ENCODE measurements at regions not wholly inside any gene's neighbourhood (a gene's known extent, or its start where the extent isn't known, plus 50 kb on each side); places are given as distances from the start of the nearest gene placed in this dataset.

GRCh38 chr20:61138566-61138965, 113.5 kb upstream of the CDH4 start:
- TF ChIP-seq REST (IDR thresholded peaks at IDR 0.05; ENCODE audit: insufficient read depth in 1 of 2, low read depth in 2 of 2, low read length in 2 of 2) (no peak), FOXP2 (optimal IDR thresholded peaks at IDR 0.05; ENCODE audit: borderline replicate concordance, extremely low read depth, extremely low read length, insufficient read depth) (no peak), POLR2AphosphoS5 (IDR thresholded peaks at IDR 0.05; ENCODE audit: low read depth, low read length) (no peak), SIN3A (IDR thresholded peaks at IDR 0.05; ENCODE audit: borderline replicate concordance, insufficient read depth, low read length) (no peak), TAF1 (IDR thresholded peaks at IDR 0.05; ENCODE audit: borderline replicate concordance, insufficient read depth, low read length) (no peak)

GRCh38 chr20:61139031-61139430, 113.0 kb upstream of the CDH4 start:
- TF ChIP-seq SIN3A (IDR thresholded peaks at IDR 0.05; ENCODE audit: borderline replicate concordance, insufficient read depth, low read length) (no peak), POLR2AphosphoS5 (IDR thresholded peaks at IDR 0.05; ENCODE audit: low read depth, low read length) (no peak), FOXP2 (optimal IDR thresholded peaks at IDR 0.05; ENCODE audit: borderline replicate concordance, extremely low read depth, extremely low read length, insufficient read depth) (no peak), TAF1 (IDR thresholded peaks at IDR 0.05; ENCODE audit: borderline replicate concordance, insufficient read depth, low read length) (no peak)

- TF ChIP-seq REST (IDR thresholded peaks at IDR 0.05; ENCODE audit: insufficient read depth in 1 of 2, low read depth in 2 of 2, low read length in 2 of 2): no peak
- TF ChIP-seq POLR2AphosphoS5 (IDR thresholded peaks at IDR 0.05; ENCODE audit: low read depth, low read length): no peak
- no peak for TF ChIP-seq TAF1 (IDR thresholded peaks at IDR 0.05; ENCODE audit: borderline replicate concordance, insufficient read depth, low read length)
- TF ChIP-seq FOXP2 (optimal IDR thresholded peaks at IDR 0.05; ENCODE audit: borderline replicate concordance, extremely low read depth, extremely low read length, insufficient read depth): no peak
- TF ChIP-seq SIN3A (IDR thresholded peaks at IDR 0.05; ENCODE audit: borderline replicate concordance, insufficient read depth, low read length): no peak
Observed at GRCh38 chr20:61140576-61140975, 111.5 kb upstream of the CDH4 start.

- TF ChIP-seq REST (IDR thresholded peaks at IDR 0.05; ENCODE audit: insufficient read depth in 1 of 2, low read depth in 2 of 2, low read length in 2 of 2) (no peak), POLR2AphosphoS5 (IDR thresholded peaks at IDR 0.05; ENCODE audit: low read depth, low read length) (no peak), FOXP2 (optimal IDR thresholded peaks at IDR 0.05; ENCODE audit: borderline replicate concordance, extremely low read depth, extremely low read length, insufficient read depth) (no peak), TAF1 (IDR thresholded peaks at IDR 0.05; ENCODE audit: borderline replicate concordance, insufficient read depth, low read length) (no peak), SIN3A (IDR thresholded peaks at IDR 0.05; ENCODE audit: borderline replicate concordance, insufficient read depth, low read length) (no peak)
Observed at GRCh38 chr20:61146023-61146422, 106.0 kb upstream of the CDH4 start.

DNA sequence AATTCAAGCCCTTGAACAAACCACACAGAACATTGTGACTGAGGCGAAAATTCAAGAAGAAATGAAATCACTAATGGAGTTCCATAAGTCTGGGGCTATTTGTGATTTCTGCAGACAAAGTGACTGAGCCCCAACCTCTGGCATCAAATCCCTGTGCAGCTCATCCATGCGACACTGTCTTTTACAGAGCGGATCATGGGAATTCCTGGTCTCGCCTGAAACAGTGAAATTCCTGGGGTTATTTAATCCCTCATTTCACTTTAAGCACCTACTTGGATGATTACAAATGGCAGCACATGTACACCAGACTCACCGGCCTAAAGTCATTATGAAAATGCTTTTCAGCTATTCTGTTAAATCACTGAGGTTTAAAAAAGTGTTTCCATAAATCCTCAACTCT, 102.4 kb upstream of the CDH4 start:
- TF ChIP-seq REST (IDR thresholded peaks at IDR 0.05; ENCODE audit: insufficient read depth in 1 of 2, low read depth in 2 of 2, low read length in 2 of 2) (no peak), TAF1 (IDR thresholded peaks at IDR 0.05; ENCODE audit: borderline replicate concordance, insufficient read depth, low read length) (no peak), SIN3A (IDR thresholded peaks at IDR 0.05; ENCODE audit: borderline replicate concordance, insufficient read depth, low read length) (no peak), FOXP2 (optimal IDR thresholded peaks at IDR 0.05; ENCODE audit: borderline replicate concordance, extremely low read depth, extremely low read length, insufficient read depth) (no peak), POLR2AphosphoS5 (IDR thresholded peaks at IDR 0.05; ENCODE audit: low read depth, low read length) (no peak)

Data from PFSK-1 (cell line).